Skeletal muscle tissue (tissue), 3 donors: ENCODE measurements at regions not wholly inside any gene's neighbourhood (a gene's known extent, or its start where the extent isn't known, plus 50 kb on each side); places are given as distances from the start of the nearest gene placed in this dataset.

ENCODE experiments used
- H3K27ac ChIP-seq: one replicate; pipeline ENCODE4 v1.7.0; 2013; ENCODE audit warnings: mild to moderate bottlenecking, low read depth, low read length, inconsistent platforms
- H3K27me3 ChIP-seq, 3 donors: one replicate each; pipeline ENCODE4 v1.7.0; 2013; ENCODE audit warnings: low read length in 3 of 3; ENCODE audit not compliant: control insufficient read depth in 3 of 3, insufficient read depth in 3 of 3
- H3K36me3 ChIP-seq, 3 donors: one replicate each; pipeline ENCODE4 v1.7.0; 2013; ENCODE audit warnings: low read length in 3 of 3; ENCODE audit not compliant: control insufficient read depth in 3 of 3, insufficient read depth in 3 of 3
- H3K4me1 ChIP-seq, 3 donors: one replicate each; pipeline ENCODE4 v1.7.0; 2013; ENCODE audit warnings: low read length in 3 of 3, mild to moderate bottlenecking in 3 of 3; ENCODE audit not compliant: control insufficient read depth in 3 of 3, insufficient read depth in 3 of 3
- H3K4me3 ChIP-seq, 3 donors: one replicate each; pipeline ENCODE4 v1.7.0; 2013; ENCODE audit warnings: low read length in 3 of 3
- H3K9ac ChIP-seq, 3 donors: one replicate each; pipeline ENCODE4 v1.7.0; 2013; ENCODE audit warnings: low read length in 3 of 3, mild to moderate bottlenecking in 3 of 3, moderate library complexity in 2 of 3, low read depth in 1 of 3
- H3K9me3 ChIP-seq, 3 donors: one replicate each; pipeline ENCODE4 v1.7.0; 2013; ENCODE audit warnings: low read length in 3 of 3; ENCODE audit not compliant: control insufficient read depth in 3 of 3
- donor health status: Osteomylitis.

- Histone ChIP-seq H3K36me3 (no peaks in the 10 kb centered on the region), H3K9me3 (no peaks in the 10 kb centered on the region), H3K27me3 (no peaks in the 10 kb centered on the region), H3K4me1 (no peaks in the 10 kb centered on the region), H3K27ac (no peak overlapping the region), H3K9ac (no peak overlapping the region), H3K4me3 (no peak overlapping the region)
Observed at GRCh38 chr6:154675602-154676088, 57.6 kb upstream of the SCAF8 start.

- Histone ChIP-seq H3K27me3 (no peaks in the 10 kb centered on the region), H3K36me3 (no peaks in the 10 kb centered on the region), H3K9me3 (no peaks in the 10 kb centered on the region), H3K4me1 (no peaks in the 10 kb centered on the region), H3K27ac (no peak overlapping the region), H3K4me3 (no peak overlapping the region), H3K9ac (no peak overlapping the region)
Observed at GRCh38 chr6:154682633-154683125, 50.5 kb upstream of the SCAF8 start.
